Adrenal gland (tissue), 5 donors: ENCODE measurements at regions not wholly inside any gene's neighbourhood (a gene's known extent, or its start where the extent isn't known, plus 50 kb on each side); places are given as distances from the start of the nearest gene placed in this dataset.

Experiments
- POLR2A ChIP-seq, 2 donors: fragments of 450-650 bp; IDR thresholded peaks; one replicate each; pipeline ENCODE4 v1.6.1; 2017; ENCODE audit warnings: antibody characterized with exemption in 2 of 2, mild to moderate bottlenecking in 2 of 2, moderate library complexity in 1 of 2
- TF ChIP-seq, protein P1 (sequence below), 6 experiments: fragments of 450-650 bp in 4 of 6; fragments of 200-600 bp in 2 of 6; sonication (generic) in 1 of 6; IDR thresholded peaks; 1 replicate in 5 of 6; 2 replicates in 1 of 6; pipeline versions ENCODE4 v1.5.1 to v1.8.0; 2016 to 2021; ENCODE audit warnings: antibody characterized with exemption in 6 of 6, mild to moderate bottlenecking in 2 of 6, moderate library complexity in 1 of 6
- donor health status: DM: no; HTN: no; CAD: no.

GRCh38 chr13:50706505-50706904, 137.0 kb downstream of the DLEU7 start:
- TF ChIP-seq, protein P1, sequence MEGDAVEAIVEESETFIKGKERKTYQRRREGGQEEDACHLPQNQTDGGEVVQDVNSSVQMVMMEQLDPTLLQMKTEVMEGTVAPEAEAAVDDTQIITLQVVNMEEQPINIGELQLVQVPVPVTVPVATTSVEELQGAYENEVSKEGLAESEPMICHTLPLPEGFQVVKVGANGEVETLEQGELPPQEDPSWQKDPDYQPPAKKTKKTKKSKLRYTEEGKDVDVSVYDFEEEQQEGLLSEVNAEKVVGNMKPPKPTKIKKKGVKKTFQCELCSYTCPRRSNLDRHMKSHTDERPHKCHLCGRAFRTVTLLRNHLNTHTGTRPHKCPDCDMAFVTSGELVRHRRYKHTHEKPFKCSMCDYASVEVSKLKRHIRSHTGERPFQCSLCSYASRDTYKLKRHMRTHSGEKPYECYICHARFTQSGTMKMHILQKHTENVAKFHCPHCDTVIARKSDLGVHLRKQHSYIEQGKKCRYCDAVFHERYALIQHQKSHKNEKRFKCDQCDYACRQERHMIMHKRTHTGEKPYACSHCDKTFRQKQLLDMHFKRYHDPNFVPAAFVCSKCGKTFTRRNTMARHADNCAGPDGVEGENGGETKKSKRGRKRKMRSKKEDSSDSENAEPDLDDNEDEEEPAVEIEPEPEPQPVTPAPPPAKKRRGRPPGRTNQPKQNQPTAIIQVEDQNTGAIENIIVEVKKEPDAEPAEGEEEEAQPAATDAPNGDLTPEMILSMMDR (IDR thresholded peaks at IDR 0.05) = no peak
- no peak for TF ChIP-seq POLR2A (IDR thresholded peaks at IDR 0.05)
